Activated CD4-positive, alpha-beta T cell treated with anti-CD3 and anti-CD28 coated beads, Interleukin-2, amount 10 ng/mL, durations not matched to agents 24 days and 14 days (primary cell): ENCODE measurements at regions not wholly inside any gene's neighbourhood (a gene's known extent, or its start where the extent isn't known, plus 50 kb on each side); places are given as distances from the start of the nearest gene placed in this dataset.

ENCODE experiments used
- DNase-seq: peaks from one replicate; pipeline ENCODE4 v3.0.0; 2022
- H3K27ac Mint-ChIP-seq: one replicate; pipeline ENCODE4 v1.8.0; 2022; ENCODE audit warnings: mild to moderate bottlenecking, mixed read lengths
- H3K27me3 Mint-ChIP-seq: one replicate; pipeline ENCODE4 v1.8.0; 2022; ENCODE audit warnings: mixed read lengths
- H3K36me3 Mint-ChIP-seq: one replicate; pipeline ENCODE4 v1.8.0; 2022; ENCODE audit warnings: low read depth, mild to moderate bottlenecking, mixed read lengths
- H3K4me1 Mint-ChIP-seq: one replicate; pipeline ENCODE4 v1.8.0; 2021; ENCODE audit warnings: mixed read lengths
- H3K4me3 Mint-ChIP-seq: one replicate; pipeline ENCODE4 v1.8.0; 2022; ENCODE audit warnings: mild to moderate bottlenecking, moderate library complexity, mixed read lengths
- H3K9me3 Mint-ChIP-seq: one replicate; pipeline ENCODE4 v1.8.0; 2021; ENCODE audit warnings: mixed read lengths
- intact Hi-C: fragments of 100-400 bp; cut with micrococcal nuclease; formaldehyde crosslinking; loops from one replicate; pipeline ENCODE4 v1.15.1; 2023

DNA sequence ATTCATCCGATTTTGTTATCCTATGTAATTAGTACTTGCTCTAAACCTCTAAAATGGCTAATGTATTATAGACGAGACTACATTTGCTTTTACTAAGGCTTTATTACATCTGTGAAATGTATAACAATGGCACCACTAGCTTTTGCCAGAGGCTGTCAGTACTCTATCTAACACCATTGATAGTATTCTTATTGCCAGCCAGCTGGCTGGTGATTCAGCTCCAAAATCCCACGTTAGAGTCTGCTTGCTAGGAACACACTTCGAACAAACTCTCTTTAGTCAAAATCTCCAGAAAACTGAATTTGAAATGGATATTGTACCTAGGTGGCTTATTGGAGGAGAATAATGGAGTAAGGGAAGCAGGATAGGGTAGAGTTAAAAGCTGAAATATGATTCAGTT lies 839.2 kb downstream of the SLC6A15 start:
- DNase-seq = no peak
- intact Hi-C loops = no loop called here
- H3K9me3 Mint-ChIP-seq = peaks cover 3% of the 10 kb centered on the region
- H3K27ac Mint-ChIP-seq = no peak overlapping the region
- no peaks in the 10 kb centered on the region for H3K36me3 Mint-ChIP-seq
- H3K27me3 Mint-ChIP-seq = no peaks in the 10 kb centered on the region
- no peak overlapping the region for H3K4me3 Mint-ChIP-seq
- no peaks in the 10 kb centered on the region for H3K4me1 Mint-ChIP-seq

DNA sequence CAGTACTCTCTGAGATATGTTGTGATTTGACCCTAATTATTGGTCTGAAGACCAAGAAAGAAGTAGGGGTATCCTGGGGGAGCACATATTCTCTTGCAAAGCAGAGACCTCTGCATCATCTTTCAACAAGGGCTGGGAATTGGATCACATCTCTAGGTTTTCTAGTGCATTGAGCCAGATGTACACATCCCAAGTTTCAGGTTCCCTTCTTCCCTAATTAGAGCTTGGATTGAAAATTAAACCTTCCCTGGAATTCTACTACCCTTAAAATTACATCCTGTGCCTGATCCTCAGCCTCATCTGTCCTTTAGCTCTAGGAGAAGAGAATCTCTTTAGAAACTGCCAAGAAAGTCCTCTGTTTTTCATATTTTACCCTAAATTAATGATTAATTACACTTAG lies 839.6 kb downstream of the SLC6A15 start:
- Mint-ChIP-seq H3K4me1 (no peaks in the 10 kb centered on the region), H3K27me3 (no peaks in the 10 kb centered on the region), H3K27ac (no peak overlapping the region), H3K36me3 (no peaks in the 10 kb centered on the region), H3K9me3 (peaks cover 3% of the 10 kb centered on the region), H3K4me3 (no peak overlapping the region)
- no peak for DNase-seq
- intact Hi-C loops = no loop called here

DNA sequence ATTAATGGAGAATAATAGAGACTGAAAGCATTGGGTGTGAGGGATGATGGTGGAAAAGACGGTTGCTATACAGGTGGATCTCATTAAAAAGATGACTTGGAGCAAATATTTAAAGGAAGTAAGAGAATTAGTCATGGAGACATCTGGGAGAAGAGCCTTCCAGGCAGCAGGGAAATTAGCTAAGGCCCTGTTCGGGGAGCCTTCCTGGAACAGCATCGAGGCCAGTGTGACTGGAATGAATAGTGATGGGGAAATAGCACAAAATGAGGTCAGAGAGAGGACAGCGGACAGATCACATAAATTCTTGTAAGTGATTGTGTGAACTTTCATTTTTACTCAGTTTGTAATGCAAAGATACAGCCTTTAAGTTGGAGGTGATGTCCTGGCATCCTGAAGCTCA lies 842.3 kb downstream of the SLC6A15 start:
- DNase-seq = no peak
- Mint-ChIP-seq H3K36me3 (no peaks in the 10 kb centered on the region), H3K4me1 (no peaks in the 10 kb centered on the region), H3K4me3 (no peak overlapping the region), H3K27ac (no peak overlapping the region), H3K9me3 (peaks cover 3% of the 10 kb centered on the region), H3K27me3 (no peaks in the 10 kb centered on the region)
- intact Hi-C loops = no loop called here

DNA sequence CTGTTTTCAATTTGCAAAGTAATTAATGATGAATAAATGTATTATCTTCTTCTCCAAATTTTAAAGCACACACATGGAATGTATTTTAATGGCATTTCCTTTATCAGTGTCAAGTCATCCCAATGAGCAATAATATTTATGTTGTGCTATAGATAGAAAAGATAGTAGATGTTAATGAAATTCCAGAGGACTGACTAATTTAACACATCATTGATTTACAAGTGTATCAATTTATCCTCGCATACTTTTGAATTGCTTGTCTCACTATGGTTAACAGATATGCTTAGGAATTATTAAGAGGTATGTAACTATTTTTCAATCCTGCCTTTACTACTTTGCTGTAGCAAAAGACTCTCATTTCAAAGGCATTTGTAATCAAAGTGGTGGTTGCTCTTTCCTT lies 842.9 kb downstream of the SLC6A15 start:
- Mint-ChIP-seq H3K4me3 (no peak overlapping the region), H3K27me3 (no peaks in the 10 kb centered on the region), H3K9me3 (no peaks in the 10 kb centered on the region), H3K36me3 (no peaks in the 10 kb centered on the region), H3K4me1 (no peaks in the 10 kb centered on the region), H3K27ac (no peak overlapping the region)
- no peak for DNase-seq
- intact Hi-C loops = no loop called here

DNA sequence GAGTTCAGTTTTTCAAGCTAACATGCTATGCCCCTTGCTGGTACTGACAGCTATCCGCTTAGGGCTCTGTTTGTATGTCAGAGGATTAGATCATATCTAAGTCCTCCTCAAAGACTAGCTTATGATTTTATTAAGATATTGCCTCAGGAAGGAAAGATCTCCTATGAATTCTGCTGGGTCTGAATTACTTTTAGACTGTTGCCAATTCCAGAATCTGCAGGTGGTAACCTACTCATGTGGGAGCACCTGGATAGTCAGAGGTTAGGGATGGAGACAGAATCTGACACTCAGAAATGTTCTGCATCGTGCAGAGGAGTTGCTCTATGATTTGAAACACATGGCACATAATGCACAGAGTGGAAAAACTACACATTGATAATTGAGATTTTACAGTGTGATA lies 843.4 kb downstream of the SLC6A15 start:
- DNase-seq = no peak
- H3K27me3 Mint-ChIP-seq = no peaks in the 10 kb centered on the region
- no peaks in the 10 kb centered on the region for H3K9me3 Mint-ChIP-seq
- no peak overlapping the region for H3K4me3 Mint-ChIP-seq
- no peak overlapping the region for H3K27ac Mint-ChIP-seq
- H3K36me3 Mint-ChIP-seq = no peaks in the 10 kb centered on the region
- no peaks in the 10 kb centered on the region for H3K4me1 Mint-ChIP-seq
- intact Hi-C loops = no loop called here

DNA sequence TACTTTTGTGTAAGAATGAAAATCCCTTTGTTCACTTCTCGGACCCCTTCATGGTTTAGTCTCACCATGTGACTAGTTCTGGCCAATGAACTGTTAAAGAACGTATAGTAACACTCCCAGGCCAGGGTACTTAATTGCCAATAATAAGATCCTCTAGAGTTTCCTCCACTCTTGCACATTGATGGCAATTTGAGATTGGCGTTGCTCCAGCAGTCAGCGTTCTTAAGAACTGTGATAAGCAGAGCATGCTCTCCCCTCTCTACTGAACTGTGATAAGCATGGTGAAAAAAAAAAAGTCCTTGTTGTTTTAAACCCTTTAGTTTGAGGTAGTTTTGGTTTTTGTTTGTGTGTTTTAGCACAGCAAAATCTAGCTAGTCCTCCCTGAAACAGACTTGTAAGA lies 854.5 kb downstream of the SLC6A15 start:
- Mint-ChIP-seq H3K9me3 (no peaks in the 10 kb centered on the region), H3K4me3 (no peak overlapping the region), H3K27me3 (no peaks in the 10 kb centered on the region), H3K27ac (no peak overlapping the region), H3K4me1 (no peaks in the 10 kb centered on the region), H3K36me3 (no peaks in the 10 kb centered on the region)
- intact Hi-C loops = no loop called here
- DNase-seq = no peak

DNA sequence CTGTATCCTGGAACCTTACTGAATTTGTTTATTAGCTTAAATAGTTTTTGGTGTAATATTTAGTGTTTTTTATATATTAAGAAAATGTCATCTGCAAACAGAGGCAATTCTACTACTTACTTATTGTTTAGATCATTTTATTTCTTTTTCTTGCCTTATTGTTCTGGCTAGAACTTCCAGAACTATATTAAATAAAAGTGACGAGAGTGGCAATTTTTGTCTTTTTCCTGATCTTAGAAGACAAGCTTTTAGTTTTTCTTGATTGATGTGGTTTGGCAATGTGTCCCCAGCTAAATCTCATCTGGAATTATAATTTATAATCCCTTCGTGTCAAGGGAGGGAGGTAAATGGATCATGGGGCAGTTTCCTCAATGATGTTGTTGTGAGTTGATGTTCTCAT lies 857.8 kb downstream of the SLC6A15 start:
- Mint-ChIP-seq H3K27me3 (no peaks in the 10 kb centered on the region), H3K4me3 (no peak overlapping the region), H3K27ac (no peak overlapping the region), H3K9me3 (no peaks in the 10 kb centered on the region), H3K4me1 (no peaks in the 10 kb centered on the region), H3K36me3 (no peaks in the 10 kb centered on the region)
- no peak for DNase-seq
- intact Hi-C loops = no loop called here

DNA sequence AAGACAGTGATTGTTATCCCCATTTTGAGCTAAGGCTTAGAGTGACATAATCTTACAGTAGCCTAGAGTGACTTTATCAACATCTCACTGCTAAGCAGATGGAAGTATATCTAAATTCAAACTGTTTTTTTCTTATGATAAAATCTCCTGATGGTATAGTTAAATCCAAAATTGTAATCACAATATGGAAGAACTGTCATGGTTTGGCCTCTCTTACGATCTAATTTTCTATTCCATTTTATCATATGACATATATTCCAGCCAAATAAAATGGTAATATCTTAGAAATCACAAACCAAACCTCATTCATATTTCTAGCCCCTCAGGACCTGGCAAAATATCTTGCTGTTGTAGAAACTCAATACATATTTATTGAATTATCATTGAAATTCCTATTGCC lies 864.7 kb downstream of the SLC6A15 start:
- no peak for DNase-seq
- H3K4me3 Mint-ChIP-seq = no peak overlapping the region
- H3K27ac Mint-ChIP-seq = no peak overlapping the region
- H3K36me3 Mint-ChIP-seq = no peaks in the 10 kb centered on the region
- no peaks in the 10 kb centered on the region for H3K27me3 Mint-ChIP-seq
- H3K4me1 Mint-ChIP-seq = no peaks in the 10 kb centered on the region
- H3K9me3 Mint-ChIP-seq = no peaks in the 10 kb centered on the region
- intact Hi-C loops = no loop called here

DNA sequence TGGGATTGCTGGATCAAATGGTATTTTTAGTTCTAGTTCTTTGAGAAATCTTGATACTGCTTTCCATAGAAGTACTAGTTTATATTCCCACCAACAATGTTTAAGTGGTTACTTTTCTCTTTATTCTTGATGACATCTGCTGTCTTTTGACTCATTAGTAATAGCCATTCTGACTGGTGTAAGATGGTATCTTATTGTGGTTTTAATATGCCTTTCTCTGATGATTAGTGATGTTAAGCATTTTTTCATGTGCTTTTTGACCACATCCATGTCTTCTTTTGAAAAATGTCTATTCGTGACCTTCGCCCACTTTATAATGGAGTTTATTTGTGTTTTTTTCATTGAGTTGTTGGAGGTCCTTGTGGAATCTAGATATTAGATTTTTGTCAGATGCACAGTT lies 865.7 kb downstream of the SLC6A15 start:
- H3K27ac Mint-ChIP-seq = no peak overlapping the region
- DNase-seq = no peak
- no peaks in the 10 kb centered on the region for H3K4me1 Mint-ChIP-seq
- H3K36me3 Mint-ChIP-seq = no peaks in the 10 kb centered on the region
- no peaks in the 10 kb centered on the region for H3K9me3 Mint-ChIP-seq
- intact Hi-C loops = no loop called here
- H3K4me3 Mint-ChIP-seq = no peak overlapping the region
- H3K27me3 Mint-ChIP-seq = no peaks in the 10 kb centered on the region

DNA sequence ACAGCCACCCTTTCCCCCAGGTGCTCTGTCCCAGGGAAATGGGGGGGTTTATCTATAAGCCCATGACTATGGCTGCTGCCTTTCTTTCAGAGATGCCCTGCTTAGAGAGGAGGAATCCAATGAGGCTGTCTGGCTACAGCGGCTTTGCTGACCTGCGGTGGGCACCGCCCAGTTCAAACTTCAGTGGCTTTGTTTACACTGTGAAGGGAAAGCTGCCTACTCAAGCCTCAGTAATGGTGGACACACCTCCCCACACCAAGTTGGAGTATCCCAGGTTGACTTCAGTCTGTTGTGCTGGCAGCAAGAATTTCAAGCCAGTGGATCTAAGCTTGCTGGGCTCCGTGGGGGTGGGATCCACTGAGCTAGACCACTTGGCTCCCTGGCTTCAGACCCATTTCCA lies 869.2 kb downstream of the SLC6A15 start:
- H3K36me3 Mint-ChIP-seq = no peaks in the 10 kb centered on the region
- no peaks in the 10 kb centered on the region for H3K4me1 Mint-ChIP-seq
- no peaks in the 10 kb centered on the region for H3K9me3 Mint-ChIP-seq
- intact Hi-C loops = no loop called here
- no peak overlapping the region for H3K4me3 Mint-ChIP-seq
- H3K27ac Mint-ChIP-seq = no peak overlapping the region
- no peak for DNase-seq
- no peaks in the 10 kb centered on the region for H3K27me3 Mint-ChIP-seq

DNA sequence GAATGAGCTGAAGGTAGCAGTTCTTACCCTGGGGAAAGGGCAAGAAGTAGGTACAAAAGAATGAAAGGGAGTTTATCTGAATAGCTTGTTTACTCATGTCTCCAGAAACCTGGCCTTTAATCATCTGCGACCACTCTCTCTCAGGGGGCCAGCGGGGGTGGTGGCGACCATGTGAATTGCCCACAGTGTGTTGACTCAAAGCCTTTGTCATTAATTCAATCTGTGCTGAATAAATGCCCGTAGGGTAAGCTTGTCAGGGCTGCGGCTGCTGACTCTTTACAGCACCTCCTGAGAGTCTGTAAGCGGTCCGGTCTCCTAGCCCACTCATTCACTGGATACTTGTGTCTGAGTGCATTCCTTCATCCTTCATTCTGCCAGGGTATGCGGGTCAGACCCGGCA lies 874.4 kb downstream of the SLC6A15 start:
- no peaks in the 10 kb centered on the region for H3K36me3 Mint-ChIP-seq
- no peak overlapping the region for H3K27ac Mint-ChIP-seq
- intact Hi-C loops = no loop called here
- no peaks in the 10 kb centered on the region for H3K27me3 Mint-ChIP-seq
- no peak overlapping the region for H3K4me3 Mint-ChIP-seq
- H3K4me1 Mint-ChIP-seq = no peaks in the 10 kb centered on the region
- H3K9me3 Mint-ChIP-seq = no peaks in the 10 kb centered on the region
- DNase-seq = no peak

DNA sequence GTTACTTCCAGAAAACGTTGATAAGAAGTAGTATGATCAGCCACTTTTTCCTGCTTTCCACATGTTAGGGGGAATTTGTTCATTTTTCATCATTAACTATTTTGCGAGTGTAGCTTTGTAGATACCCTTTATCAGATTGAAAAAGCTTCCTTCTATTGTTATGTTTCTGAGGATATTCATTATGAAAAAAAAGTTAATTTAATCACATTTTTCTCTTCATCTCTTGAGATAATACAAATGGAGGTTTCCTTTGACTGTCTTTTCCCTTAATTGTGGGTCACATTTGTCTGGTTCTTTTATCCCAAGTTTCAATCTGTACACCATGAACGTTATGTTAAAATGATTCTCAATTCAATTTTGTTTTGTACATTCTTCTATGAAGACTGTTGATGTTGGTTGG lies 875.7 kb downstream of the SLC6A15 start:
- no peak overlapping the region for H3K27ac Mint-ChIP-seq
- no peak for DNase-seq

DNA sequence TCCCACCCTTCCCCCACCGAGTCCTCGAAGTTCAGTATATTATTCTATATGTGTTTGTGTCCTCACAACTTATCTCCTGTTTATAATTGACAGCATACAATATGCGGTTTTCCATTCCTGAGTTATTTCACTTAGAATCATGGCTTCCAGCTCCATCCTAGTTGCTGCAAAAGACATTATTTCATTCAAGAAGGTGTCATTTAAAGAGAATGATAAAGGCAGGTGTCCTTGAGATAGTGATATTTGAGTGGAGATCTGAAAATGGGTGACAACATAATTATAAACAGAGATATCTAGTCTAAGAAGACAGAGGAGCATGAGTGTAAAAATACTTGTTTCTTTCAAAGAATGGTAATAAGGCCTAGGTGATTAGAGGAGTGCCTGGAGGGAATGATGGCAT lies 876.8 kb downstream of the SLC6A15 start:
- Mint-ChIP-seq H3K4me3 (no peak overlapping the region), H3K9me3 (peaks cover 4% of the 10 kb centered on the region), H3K27ac (no peak overlapping the region), H3K4me1 (no peaks in the 10 kb centered on the region), H3K36me3 (no peaks in the 10 kb centered on the region), H3K27me3 (no peaks in the 10 kb centered on the region)
- intact Hi-C loops = no loop called here
- no peak for DNase-seq

More for the DNA sequence above, 875.7 kb downstream of the SLC6A15 start:
- H3K27me3 Mint-ChIP-seq = no peaks in the 10 kb centered on the region
- no peaks in the 10 kb centered on the region for H3K4me1 Mint-ChIP-seq
- no peaks in the 10 kb centered on the region for H3K36me3 Mint-ChIP-seq
- H3K9me3 Mint-ChIP-seq = peaks cover 4% of the 10 kb centered on the region
- no peak overlapping the region for H3K4me3 Mint-ChIP-seq
- intact Hi-C loops = no loop called here

DNA sequence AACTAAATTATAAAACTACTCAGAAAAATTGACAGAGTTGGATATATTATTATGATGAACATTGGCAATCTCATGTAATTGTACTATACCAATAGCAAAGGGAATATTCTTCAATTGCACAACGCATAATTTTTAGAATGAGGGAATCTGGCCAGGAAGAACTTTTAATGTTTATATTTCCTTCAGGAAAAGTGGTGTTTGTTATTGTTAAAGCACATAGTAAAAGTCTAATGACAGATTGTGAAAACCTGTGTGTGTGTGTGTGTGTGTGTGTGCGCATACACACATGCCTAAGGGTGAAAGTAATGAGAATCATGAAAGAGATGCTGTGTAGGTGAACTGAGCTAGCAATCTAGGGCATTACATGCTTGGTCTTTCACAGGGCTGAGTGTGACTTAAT lies 877.7 kb downstream of the SLC6A15 start:
- H3K4me3 Mint-ChIP-seq = no peak overlapping the region
- no peaks in the 10 kb centered on the region for H3K36me3 Mint-ChIP-seq
- H3K4me1 Mint-ChIP-seq = no peaks in the 10 kb centered on the region
- peaks cover 4% of the 10 kb centered on the region for H3K9me3 Mint-ChIP-seq
- intact Hi-C loops = no loop called here
- H3K27ac Mint-ChIP-seq = no peak overlapping the region
- H3K27me3 Mint-ChIP-seq = no peaks in the 10 kb centered on the region
- DNase-seq = no peak

DNA sequence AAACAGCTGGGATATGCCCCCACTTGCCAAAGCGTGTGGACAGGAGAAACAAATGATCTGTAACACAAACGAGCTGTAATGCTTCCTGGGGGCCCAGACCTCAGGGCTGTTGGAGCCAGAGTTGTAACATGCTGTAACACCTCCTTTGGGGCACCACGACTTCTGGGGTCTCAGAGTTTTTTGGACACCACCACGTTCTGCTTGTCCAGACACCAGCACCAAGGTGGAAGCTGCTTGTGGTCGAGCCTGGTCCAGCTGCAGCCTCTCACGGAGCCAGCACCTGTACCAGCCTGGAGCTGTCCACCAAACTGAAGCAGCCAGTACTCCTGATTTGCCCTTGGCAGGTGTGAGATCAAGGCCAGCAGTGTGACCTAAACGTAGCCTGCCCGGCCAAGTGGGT lies 879.4 kb downstream of the SLC6A15 start:
- no peaks in the 10 kb centered on the region for H3K4me1 Mint-ChIP-seq
- no peak overlapping the region for H3K27ac Mint-ChIP-seq
- no peaks in the 10 kb centered on the region for H3K27me3 Mint-ChIP-seq
- intact Hi-C loops = no loop called here
- H3K9me3 Mint-ChIP-seq = peaks cover 4% of the 10 kb centered on the region
- H3K36me3 Mint-ChIP-seq = no peaks in the 10 kb centered on the region
- no peak overlapping the region for H3K4me3 Mint-ChIP-seq
- DNase-seq = no peak
